Brain pericyte (primary cell): ENCODE measurements at regions not wholly inside any gene's neighbourhood (a gene's known extent, or its start where the extent isn't known, plus 50 kb on each side); places are given as distances from the start of the nearest gene placed in this dataset.
"Not testable (repeated sequence)": the region's sequence is repeated elsewhere in the genome, so short reads cannot be mapped to it uniquely, and the experiment has no call there.

Experiments
- DNase-seq: peaks from one replicate; pipeline ENCODE4 v3.0.0-alpha.2; 2012; ENCODE audit warnings: low read depth, low spot score

- no peak for DNase-seq
Measured at GRCh38 chr5:85841653-85842052, 776.1 kb upstream of the COX7C start.

- DNase-seq: no peak
Measured at GRCh38 chr5:85843535-85843934, 774.2 kb upstream of the COX7C start.

- no peak for DNase-seq
Measured at GRCh38 chr5:85849411-85849810, 768.3 kb upstream of the COX7C start.

- DNase-seq: no peak
Measured at GRCh38 chr5:85865296-85865695, 752.4 kb upstream of the COX7C start.

GRCh38 chr5:85868070-85868469 is 749.7 kb upstream of the COX7C start:
- no peak for DNase-seq

- DNase-seq: no peak
Measured at GRCh38 chr5:85893996-85894395, 723.7 kb upstream of the COX7C start.

GRCh38 chr5:85896514-85896913 is 721.2 kb upstream of the COX7C start:
- DNase-seq: no peak

- DNase-seq: no peak
Measured at GRCh38 chr5:85906460-85906859, 711.3 kb upstream of the COX7C start.

GRCh38 chr5:85910335-85910734 is 707.4 kb upstream of the COX7C start:
- DNase-seq: no peak

- DNase-seq: no peak
Measured at GRCh38 chr5:85920984-85921383, 696.8 kb upstream of the COX7C start.

- no peak for DNase-seq
Measured at GRCh38 chr5:85921590-85921989, 696.2 kb upstream of the COX7C start.

GRCh38 chr5:85927632-85928031 is 690.1 kb upstream of the COX7C start:
- no peak for DNase-seq

- DNase-seq: no peak
Measured at GRCh38 chr5:85929713-85930112, 688.0 kb upstream of the COX7C start.

- no peak for DNase-seq
Measured at GRCh38 chr5:85931220-85931619, 686.5 kb upstream of the COX7C start.

- no peak for DNase-seq
Measured at GRCh38 chr5:85938201-85938600, 679.5 kb upstream of the COX7C start.

GRCh38 chr5:85951707-85952210 is 666.0 kb upstream of the COX7C start:
- no peak for DNase-seq

GRCh38 chr5:85952680-85953079 is 665.1 kb upstream of the COX7C start:
- DNase-seq: no peak

GRCh38 chr5:85967681-85968080 is 650.1 kb upstream of the COX7C start:
- DNase-seq: no peak

GRCh38 chr5:85972539-85972938 is 645.2 kb upstream of the COX7C start:
- DNase-seq: no peak

GRCh38 chr5:85985167-85985566 is 632.6 kb upstream of the COX7C start:
- no peak for DNase-seq

GRCh38 chr5:85990998-85991397 is 626.7 kb upstream of the COX7C start:
- DNase-seq: no peak

GRCh38 chr5:85994653-85995052 is 623.1 kb upstream of the COX7C start:
- DNase-seq: not testable (repeated sequence)

GRCh38 chr5:85998656-85999055 is 619.1 kb upstream of the COX7C start:
- no peak for DNase-seq

GRCh38 chr5:86008293-86008692 is 609.4 kb upstream of the COX7C start:
- no peak for DNase-seq
